ENCODE measurements at regions not wholly inside any gene's neighbourhood (a gene's known extent, or its start where the extent isn't known, plus 50 kb on each side); places are given as distances from the start of the nearest gene placed in this dataset.
"Not testable (repeated sequence)": the region's sequence is repeated elsewhere in the genome, so short reads cannot be mapped to it uniquely, and the experiment has no call there.

- DNase-seq, result no peak
Measured at GRCh38 chrX:140064993-140065392, 99.7 kb upstream of the CXorf66 start.

GRCh38 chrX:140057001-140057411, 91.7 kb upstream of the CXorf66 start:
- DNase-seq, result peak; percentile 31

- no peak for DNase-seq
Measured at GRCh38 chrX:140053846-140054245, 88.5 kb upstream of the CXorf66 start.

GRCh38 chrX:140050906-140051305, 85.6 kb upstream of the CXorf66 start:
- no peak for DNase-seq

DNA sequence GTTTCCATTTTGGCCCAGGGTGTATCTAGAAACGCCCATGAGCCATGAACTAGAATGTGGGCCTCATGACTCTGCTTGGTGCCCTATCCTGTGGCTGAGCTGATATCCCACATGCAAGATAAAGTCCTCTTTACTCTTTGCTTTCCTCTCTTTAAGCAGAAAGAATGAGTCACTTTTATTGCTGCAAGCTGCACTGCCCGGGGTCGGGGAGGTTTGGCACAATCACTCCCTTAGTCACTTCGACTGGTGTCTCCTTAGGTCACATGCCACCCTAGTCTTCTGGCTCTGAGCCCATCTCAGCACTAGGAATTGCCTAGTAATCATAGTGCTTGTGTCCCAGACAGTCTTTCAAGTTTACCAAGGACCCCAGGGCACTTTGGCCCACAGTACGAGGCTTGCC, 75.1 kb upstream of the CXorf66 start:
- no peak for DNase-seq

DNA sequence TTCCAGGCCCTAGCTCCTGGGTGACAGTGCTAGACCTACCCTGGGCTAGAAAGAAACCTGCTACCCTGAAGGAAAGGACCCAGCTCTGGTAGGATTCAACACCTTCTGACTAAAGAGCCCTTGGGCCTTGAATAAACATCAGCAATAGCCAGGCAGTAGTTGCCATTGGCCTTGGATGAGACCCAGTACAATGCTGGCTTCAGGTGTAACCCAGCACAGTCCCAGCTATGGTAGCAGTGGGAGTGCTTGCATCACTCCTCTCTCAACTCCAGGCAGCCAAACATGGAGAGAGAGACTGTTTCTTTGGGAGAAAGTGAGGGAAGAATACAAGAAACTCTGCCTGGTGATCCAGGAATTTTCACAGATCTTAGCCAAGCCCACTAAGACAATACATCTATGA, 73.5 kb upstream of the CXorf66 start:
- no peak for DNase-seq

- DNase-seq, result no peak
Measured at GRCh38 chrX:140034916-140035315, 69.6 kb upstream of the CXorf66 start.

GRCh38 chrX:140022482-140022881, 57.2 kb upstream of the CXorf66 start:
- no peak for DNase-seq

- DNase-seq, result not testable (repeated sequence)
Measured at GRCh38 chrX:140019134-140019533, 53.8 kb upstream of the CXorf66 start.
